Kidney epithelial cell (primary cell): ENCODE measurements at regions not wholly inside any gene's neighbourhood (a gene's known extent, or its start where the extent isn't known, plus 50 kb on each side); places are given as distances from the start of the nearest gene placed in this dataset.

ENCODE experiments used
- DNase-seq: peaks from one replicate; pipeline ENCODE4 v3.0.0-alpha.2; 2010; ENCODE audit warnings: low read depth
- H3K27me3 ChIP-seq: 2 replicates; pipeline ENCODE4 v1.6.0; 2011; ENCODE audit warnings: low read length; ENCODE audit not compliant: control insufficient read depth, insufficient read depth
- H3K36me3 ChIP-seq: 2 replicates; pipeline ENCODE4 v1.5.1; 2011; ENCODE audit warnings: low read length; ENCODE audit not compliant: control insufficient read depth, insufficient read depth
- H3K4me3 ChIP-seq: 2 replicates; pipeline ENCODE4 v1.5.1; 2011; ENCODE audit warnings: low read depth, mild to moderate bottlenecking, control low read depth, low read length
- TF ChIP-seq, protein P1 (sequence below): IDR thresholded peaks from 2 replicates; pipeline ENCODE4 v1.5.1; 2011; ENCODE audit warnings: mild to moderate bottlenecking, moderate library complexity, low read length, control low read depth, inconsistent platforms; ENCODE audit not compliant: insufficient read depth, poor library complexity, severe bottlenecking

DNA sequence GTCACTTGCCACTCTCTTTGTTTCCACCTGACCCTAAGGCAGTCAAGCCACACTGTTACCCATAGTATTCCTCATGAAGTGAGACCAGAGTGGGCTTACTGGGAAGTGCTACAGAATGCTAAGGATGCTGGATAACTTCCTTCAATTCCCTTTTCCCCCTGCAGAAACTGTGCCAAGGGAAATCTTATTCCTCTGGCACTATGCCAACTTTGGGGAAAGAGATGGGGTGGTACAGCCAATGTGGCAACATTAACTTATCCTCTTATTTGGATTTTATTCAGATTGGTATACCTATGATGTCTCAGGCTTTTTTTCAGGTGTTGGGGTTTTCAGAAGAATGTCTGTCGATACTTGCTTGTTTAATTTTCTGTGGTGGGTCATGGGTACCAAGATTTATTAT, 599.4 kb upstream of the PBX1 start:
- TF ChIP-seq, protein P1, sequence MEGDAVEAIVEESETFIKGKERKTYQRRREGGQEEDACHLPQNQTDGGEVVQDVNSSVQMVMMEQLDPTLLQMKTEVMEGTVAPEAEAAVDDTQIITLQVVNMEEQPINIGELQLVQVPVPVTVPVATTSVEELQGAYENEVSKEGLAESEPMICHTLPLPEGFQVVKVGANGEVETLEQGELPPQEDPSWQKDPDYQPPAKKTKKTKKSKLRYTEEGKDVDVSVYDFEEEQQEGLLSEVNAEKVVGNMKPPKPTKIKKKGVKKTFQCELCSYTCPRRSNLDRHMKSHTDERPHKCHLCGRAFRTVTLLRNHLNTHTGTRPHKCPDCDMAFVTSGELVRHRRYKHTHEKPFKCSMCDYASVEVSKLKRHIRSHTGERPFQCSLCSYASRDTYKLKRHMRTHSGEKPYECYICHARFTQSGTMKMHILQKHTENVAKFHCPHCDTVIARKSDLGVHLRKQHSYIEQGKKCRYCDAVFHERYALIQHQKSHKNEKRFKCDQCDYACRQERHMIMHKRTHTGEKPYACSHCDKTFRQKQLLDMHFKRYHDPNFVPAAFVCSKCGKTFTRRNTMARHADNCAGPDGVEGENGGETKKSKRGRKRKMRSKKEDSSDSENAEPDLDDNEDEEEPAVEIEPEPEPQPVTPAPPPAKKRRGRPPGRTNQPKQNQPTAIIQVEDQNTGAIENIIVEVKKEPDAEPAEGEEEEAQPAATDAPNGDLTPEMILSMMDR = no peak
- no peak overlapping the region for H3K4me3 ChIP-seq
- no peak for DNase-seq
- no peaks in the 10 kb centered on the region for H3K36me3 ChIP-seq
- no peaks in the 10 kb centered on the region for H3K27me3 ChIP-seq

- Histone ChIP-seq H3K27me3 (no peaks in the 10 kb centered on the region), H3K4me3 (no peak overlapping the region), H3K36me3 (no peaks in the 10 kb centered on the region)
- no peak for DNase-seq
- TF ChIP-seq, protein P1 = no peak
Observed at GRCh38 chr1:163970151-163970550, 588.8 kb upstream of the PBX1 start.

DNA sequence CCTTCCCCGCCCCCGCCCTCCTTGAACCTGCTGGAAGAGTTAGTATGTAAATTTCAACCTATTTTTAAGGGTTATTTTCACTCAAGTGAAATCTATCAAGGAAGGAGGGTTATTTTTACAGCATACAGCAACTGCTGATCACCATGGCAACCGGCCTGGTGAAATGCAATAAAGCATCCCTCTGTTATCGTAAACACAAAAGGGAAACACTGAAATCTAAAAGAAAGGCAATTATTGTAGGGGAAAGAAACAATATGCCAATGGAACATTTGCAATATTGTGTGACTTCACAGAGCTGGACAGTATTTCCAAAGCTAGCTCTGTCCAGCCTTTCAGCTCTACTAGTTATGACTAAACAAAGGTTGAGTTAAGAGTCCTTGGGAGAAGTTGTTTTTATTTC, 588.3 kb upstream of the PBX1 start:
- Histone ChIP-seq H3K27me3 (no peaks in the 10 kb centered on the region), H3K4me3 (no peak overlapping the region), H3K36me3 (no peaks in the 10 kb centered on the region)
- TF ChIP-seq, protein P1 = no peak
- DNase-seq = no peak

DNA sequence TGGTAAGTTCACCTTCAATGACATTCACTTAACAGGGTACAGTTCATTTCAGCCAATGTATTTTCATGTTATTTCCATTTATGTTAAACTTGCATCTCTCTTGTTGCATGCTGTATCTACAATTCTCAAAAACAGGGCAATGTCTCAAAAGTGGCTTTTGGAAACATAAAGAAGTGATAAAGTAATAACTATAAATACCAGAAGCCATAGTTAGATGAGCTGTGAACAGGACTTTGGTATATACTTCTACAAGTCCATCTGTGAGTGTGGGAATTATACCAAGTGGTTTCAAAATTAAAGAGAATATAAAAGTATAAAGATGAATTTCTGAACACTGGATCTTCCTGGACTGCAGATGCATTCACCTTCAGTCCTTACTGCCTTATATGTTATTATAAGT, 585.4 kb upstream of the PBX1 start:
- TF ChIP-seq, protein P1 = no peak
- DNase-seq = no peak
- Histone ChIP-seq H3K4me3 (no peak overlapping the region), H3K36me3 (no peaks in the 10 kb centered on the region), H3K27me3 (no peaks in the 10 kb centered on the region)

- no peak for DNase-seq
- TF ChIP-seq, protein P1 = no peak
Observed at GRCh38 chr1:163974120-163974519, 584.9 kb upstream of the PBX1 start.

DNA sequence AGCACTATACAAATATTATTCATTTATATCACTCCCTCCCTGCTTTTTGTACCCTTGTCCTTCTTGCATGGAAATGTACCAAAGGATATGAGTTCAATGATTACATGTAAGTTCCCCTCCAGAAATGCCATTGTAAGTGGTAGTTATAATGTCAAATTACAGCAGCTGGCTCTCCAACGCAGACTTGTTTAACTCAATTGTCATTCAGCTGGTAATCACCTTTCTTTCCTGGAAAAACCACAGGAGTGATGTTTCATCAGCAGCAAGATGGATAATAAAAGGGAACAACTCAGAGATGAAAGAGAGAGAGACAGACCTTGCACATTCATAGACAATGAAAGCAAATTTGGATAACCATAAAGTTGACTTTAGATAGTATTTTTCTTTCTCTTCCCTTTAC, 578.6 kb upstream of the PBX1 start:
- no peak for DNase-seq

More at GRCh38 chr1:163974120-163974519, 584.9 kb upstream of the PBX1 start:
- Histone ChIP-seq H3K27me3 (no peaks in the 10 kb centered on the region), H3K4me3 (no peak overlapping the region), H3K36me3 (no peaks in the 10 kb centered on the region)

More for the DNA sequence above, 578.6 kb upstream of the PBX1 start:
- no peaks in the 10 kb centered on the region for H3K27me3 ChIP-seq
- TF ChIP-seq, protein P1 = no peak
- no peak overlapping the region for H3K4me3 ChIP-seq
- no peaks in the 10 kb centered on the region for H3K36me3 ChIP-seq
